Vagina (tissue), 2 donors: ENCODE measurements at regions not wholly inside any gene's neighbourhood (a gene's known extent, or its start where the extent isn't known, plus 50 kb on each side); places are given as distances from the start of the nearest gene placed in this dataset.

Experiments used
- DNase-seq, 2 donors: peaks; one replicate each; pipeline ENCODE4 v3.0.0-alpha.2; 2017; ENCODE audit errors: extremely low spot score in 2 of 2
- H3K27ac ChIP-seq: fragments of 200-600 bp; sonication (generic); one replicate; pipeline ENCODE4 v1.5.1; 2019
- H3K27me3 ChIP-seq: fragments of 200-600 bp; sonication (generic); one replicate; pipeline ENCODE4 v1.5.1; 2019
- H3K36me3 ChIP-seq, 2 donors: fragments of 200-600 bp; sonication (generic); one replicate each; pipeline ENCODE4 v1.5.1; 2017 to 2019
- H3K4me1 ChIP-seq: fragments of 200-600 bp; sonication (generic); one replicate; pipeline ENCODE4 v1.5.1; 2019
- H3K4me3 ChIP-seq, 2 donors: fragments of 200-600 bp; sonication (generic); 1 replicate in 1 of 2; 2 replicates in 1 of 2; pipeline ENCODE4 v1.5.1; 2016 to 2019
- H3K9me3 ChIP-seq: fragments of 200-600 bp; sonication (generic); one replicate; pipeline ENCODE4 v1.5.1; 2019
- CTCF ChIP-seq, 3 experiments: fragments of 450-650 bp in 2 of 3; fragments of 200-600 bp in 1 of 3; sonication (generic) in 1 of 3; IDR thresholded peaks; one replicate each; pipeline ENCODE4 v1.5.1; 2017 to 2019; ENCODE audit warnings: antibody characterized with exemption in 3 of 3, mild to moderate bottlenecking in 2 of 3, moderate library complexity in 2 of 3
- POLR2A ChIP-seq, 2 donors: fragments of 450-650 bp; IDR thresholded peaks; one replicate each; pipeline ENCODE4 v1.6.1; 2017; ENCODE audit warnings: antibody characterized with exemption in 2 of 2, mild to moderate bottlenecking in 2 of 2, moderate library complexity in 2 of 2
- POLR2AphosphoS5 ChIP-seq, 2 donors: sonication (generic); formaldehyde crosslinking; IDR thresholded peaks; one replicate each; pipeline ENCODE4 v1.9.0; 2017; ENCODE audit warnings: antibody characterized with exemption in 2 of 2, mild to moderate bottlenecking in 2 of 2, low read depth in 1 of 2; ENCODE audit not compliant: insufficient read depth in 1 of 2
- intact Hi-C: fragments of 100-400 bp; cut with DNase I; formaldehyde crosslinking; loops from one replicate; pipeline ENCODE4 v1.15.1; 2023

GRCh38 chr1:29880556-29880955, 644.2 kb downstream of the PTPRU start:
- no peaks in the 10 kb centered on the region for H3K4me1 ChIP-seq
- H3K27me3 ChIP-seq: no peaks in the 10 kb centered on the region
- DNase-seq: no peak
- no peaks in the 10 kb centered on the region for H3K36me3 ChIP-seq
- H3K27ac ChIP-seq: no peak overlapping the region
- H3K4me3 ChIP-seq: no peak overlapping the region
- TF ChIP-seq POLR2AphosphoS5 (IDR thresholded peaks at IDR 0.05; ENCODE audit: insufficient read depth in 1 of 2, low read depth in 1 of 2) (no peak), POLR2A (IDR thresholded peaks at IDR 0.05) (no peak), CTCF (IDR thresholded peaks at IDR 0.05) (no peak)
- intact Hi-C loops: no loop called here
- H3K9me3 ChIP-seq: no peaks in the 10 kb centered on the region

GRCh38 chr1:29879217-29879616, 642.9 kb downstream of the PTPRU start:
- no peak overlapping the region for H3K4me3 ChIP-seq
- no peak for DNase-seq
- no peaks in the 10 kb centered on the region for H3K27me3 ChIP-seq
- H3K4me1 ChIP-seq: no peaks in the 10 kb centered on the region
- H3K27ac ChIP-seq: no peak overlapping the region
- no peaks in the 10 kb centered on the region for H3K36me3 ChIP-seq
- H3K9me3 ChIP-seq: no peaks in the 10 kb centered on the region
- TF ChIP-seq POLR2A (IDR thresholded peaks at IDR 0.05) (no peak), POLR2AphosphoS5 (IDR thresholded peaks at IDR 0.05; ENCODE audit: insufficient read depth in 1 of 2, low read depth in 1 of 2) (no peak), CTCF (IDR thresholded peaks at IDR 0.05) (no peak)
- intact Hi-C loops: no loop called here

GRCh38 chr1:29878501-29878900, 642.2 kb downstream of the PTPRU start:
- no peaks in the 10 kb centered on the region for H3K27me3 ChIP-seq
- no peaks in the 10 kb centered on the region for H3K4me1 ChIP-seq
- H3K27ac ChIP-seq: no peak overlapping the region
- H3K4me3 ChIP-seq: no peak overlapping the region
- no peak for DNase-seq
- no peaks in the 10 kb centered on the region for H3K36me3 ChIP-seq
- intact Hi-C loops: no loop called here
- TF ChIP-seq POLR2AphosphoS5 (IDR thresholded peaks at IDR 0.05; ENCODE audit: insufficient read depth in 1 of 2, low read depth in 1 of 2) (no peak), CTCF (IDR thresholded peaks at IDR 0.05) (no peak), POLR2A (IDR thresholded peaks at IDR 0.05) (no peak)
- H3K9me3 ChIP-seq: no peaks in the 10 kb centered on the region

- no peak overlapping the region for H3K27ac ChIP-seq
- no peaks in the 10 kb centered on the region for H3K4me1 ChIP-seq
- H3K36me3 ChIP-seq: no peaks in the 10 kb centered on the region
- intact Hi-C loops: no loop called here
- no peaks in the 10 kb centered on the region for H3K9me3 ChIP-seq
- DNase-seq: no peak
- H3K27me3 ChIP-seq: no peaks in the 10 kb centered on the region
- no peak for TF ChIP-seq POLR2AphosphoS5 (IDR thresholded peaks at IDR 0.05; ENCODE audit: insufficient read depth in 1 of 2, low read depth in 1 of 2)
- TF ChIP-seq POLR2A (IDR thresholded peaks at IDR 0.05): no peak
- no peak for TF ChIP-seq CTCF (IDR thresholded peaks at IDR 0.05)
- no peak overlapping the region for H3K4me3 ChIP-seq
Observed at GRCh38 chr1:29876902-29877301, 640.6 kb downstream of the PTPRU start.

GRCh38 chr1:29876441-29876840, 640.1 kb downstream of the PTPRU start:
- Histone ChIP-seq H3K27ac (no peak overlapping the region), H3K4me3 (no peak overlapping the region), H3K4me1 (no peaks in the 10 kb centered on the region), H3K36me3 (no peaks in the 10 kb centered on the region), H3K27me3 (no peaks in the 10 kb centered on the region), H3K9me3 (no peaks in the 10 kb centered on the region)
- no peak for DNase-seq
- intact Hi-C loops: no loop called here
- TF ChIP-seq CTCF (IDR thresholded peaks at IDR 0.05) (no peak), POLR2A (IDR thresholded peaks at IDR 0.05) (no peak), POLR2AphosphoS5 (IDR thresholded peaks at IDR 0.05; ENCODE audit: insufficient read depth in 1 of 2, low read depth in 1 of 2) (no peak)
